NCI-H748 treated with DMSO at 0.1 percent for 48 hours (cell line): ENCODE measurements at regions not wholly inside any gene's neighbourhood (a gene's known extent, or its start where the extent isn't known, plus 50 kb on each side); places are given as distances from the start of the nearest gene placed in this dataset.

Experiments
- DNase-seq: peaks from one replicate; lab custom pipeline; 2025; lab: John Stamatoyannopoulos, UW

GRCh38 chr12:59928416-59928815 lies 332.6 kb downstream of the SLC16A7 start:
- DNase-seq: no peak

- no peak for DNase-seq
Observed at GRCh38 chr12:59929110-59929509, 333.3 kb downstream of the SLC16A7 start.

GRCh38 chr12:59934486-59934885 lies 338.7 kb downstream of the SLC16A7 start:
- DNase-seq: no peak

GRCh38 chr12:59936534-59936933 lies 340.7 kb downstream of the SLC16A7 start:
- no peak for DNase-seq

GRCh38 chr12:59937148-59937547 lies 341.3 kb downstream of the SLC16A7 start:
- no peak for DNase-seq

GRCh38 chr12:59938190-59938962 lies 342.5 kb downstream of the SLC16A7 start:
- no peak for DNase-seq

GRCh38 chr12:59940631-59941342 lies 345.0 kb downstream of the SLC16A7 start:
- DNase-seq: no peak

- no peak for DNase-seq
Observed at GRCh38 chr12:59941461-59941860, 345.6 kb downstream of the SLC16A7 start.

- DNase-seq: no peak
Observed at GRCh38 chr12:59944177-59944576, 348.3 kb downstream of the SLC16A7 start.

GRCh38 chr12:59946635-59947034 lies 350.8 kb downstream of the SLC16A7 start:
- no peak for DNase-seq

- DNase-seq: no peak
Observed at GRCh38 chr12:59963546-59963945, 367.7 kb downstream of the SLC16A7 start.

- DNase-seq: no peak
Observed at GRCh38 chr12:59972905-59973304, 377.1 kb downstream of the SLC16A7 start.

- no peak for DNase-seq
Observed at GRCh38 chr12:59973515-59973914, 377.7 kb downstream of the SLC16A7 start.

GRCh38 chr12:59977779-59978178 lies 381.9 kb downstream of the SLC16A7 start:
- no peak for DNase-seq

GRCh38 chr12:59980476-59980875 lies 384.6 kb downstream of the SLC16A7 start:
- DNase-seq: no peak

- no peak for DNase-seq
Observed at GRCh38 chr12:59999291-59999690, 403.5 kb downstream of the SLC16A7 start.

GRCh38 chr12:60010486-60010885 lies 414.7 kb downstream of the SLC16A7 start:
- no peak for DNase-seq

- DNase-seq: no peak
Observed at GRCh38 chr12:60012659-60013058, 416.8 kb downstream of the SLC16A7 start.

- no peak for DNase-seq
Observed at GRCh38 chr12:60014436-60014835, 418.6 kb downstream of the SLC16A7 start.

- DNase-seq: no peak
Observed at GRCh38 chr12:60020068-60020467, 424.2 kb downstream of the SLC16A7 start.

- DNase-seq: no peak
Observed at GRCh38 chr12:60021235-60021634, 425.4 kb downstream of the SLC16A7 start.

- no peak for DNase-seq
Observed at GRCh38 chr12:60027266-60027665, 431.4 kb downstream of the SLC16A7 start.

- DNase-seq: no peak
Observed at GRCh38 chr12:60034147-60034546, 438.3 kb downstream of the SLC16A7 start.

GRCh38 chr12:60035835-60036234 lies 440.0 kb downstream of the SLC16A7 start:
- DNase-seq: no peak
